ENCODE measurements at regions not wholly inside any gene's neighbourhood (a gene's known extent, or its start where the extent isn't known, plus 50 kb on each side); places are given as distances from the start of the nearest gene placed in this dataset.

DNA sequence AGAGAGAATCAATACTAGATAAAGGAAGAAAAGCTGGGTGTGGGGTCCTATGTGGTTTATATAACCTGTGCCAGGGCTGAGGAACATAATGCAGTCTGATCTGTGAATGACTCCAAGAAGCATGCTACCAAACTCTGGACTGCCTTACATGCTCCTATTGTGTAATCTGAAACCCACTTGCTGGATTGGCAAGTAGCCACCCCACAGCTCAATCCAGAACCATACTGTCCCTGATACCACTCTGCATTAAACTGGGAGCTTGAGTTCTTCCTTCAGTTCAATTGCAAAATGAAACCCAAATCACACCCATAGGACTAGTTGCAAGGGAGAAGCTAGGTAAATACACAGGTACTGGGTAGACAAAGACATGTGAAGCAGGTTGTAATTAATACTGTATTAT lies 115.4 kb upstream of the NEGR1 start:
- TF ChIP-seq POLR2A (IDR thresholded peaks at IDR 0.05) = no peak
- TF ChIP-seq, protein P1, sequence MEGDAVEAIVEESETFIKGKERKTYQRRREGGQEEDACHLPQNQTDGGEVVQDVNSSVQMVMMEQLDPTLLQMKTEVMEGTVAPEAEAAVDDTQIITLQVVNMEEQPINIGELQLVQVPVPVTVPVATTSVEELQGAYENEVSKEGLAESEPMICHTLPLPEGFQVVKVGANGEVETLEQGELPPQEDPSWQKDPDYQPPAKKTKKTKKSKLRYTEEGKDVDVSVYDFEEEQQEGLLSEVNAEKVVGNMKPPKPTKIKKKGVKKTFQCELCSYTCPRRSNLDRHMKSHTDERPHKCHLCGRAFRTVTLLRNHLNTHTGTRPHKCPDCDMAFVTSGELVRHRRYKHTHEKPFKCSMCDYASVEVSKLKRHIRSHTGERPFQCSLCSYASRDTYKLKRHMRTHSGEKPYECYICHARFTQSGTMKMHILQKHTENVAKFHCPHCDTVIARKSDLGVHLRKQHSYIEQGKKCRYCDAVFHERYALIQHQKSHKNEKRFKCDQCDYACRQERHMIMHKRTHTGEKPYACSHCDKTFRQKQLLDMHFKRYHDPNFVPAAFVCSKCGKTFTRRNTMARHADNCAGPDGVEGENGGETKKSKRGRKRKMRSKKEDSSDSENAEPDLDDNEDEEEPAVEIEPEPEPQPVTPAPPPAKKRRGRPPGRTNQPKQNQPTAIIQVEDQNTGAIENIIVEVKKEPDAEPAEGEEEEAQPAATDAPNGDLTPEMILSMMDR (IDR thresholded peaks at IDR 0.05) = no peak

Measured in testis (tissue), 2 donors.